GM12878 (cell line): ENCODE measurements at regions not wholly inside any gene's neighbourhood (a gene's known extent, or its start where the extent isn't known, plus 50 kb on each side); places are given as distances from the start of the nearest gene placed in this dataset.

Experiments used
- ATAC-seq: fragments of 200-7000 bp; cut with Tn5 transposase; 3 replicates; pipeline ENCODE4 v1.9.1; 2020; ENCODE audit warnings: mild to moderate bottlenecking, moderate library complexity
- BruUV-seq: library from RNA; stranded (reverse); fragments of 400-500 nt; replicated peaks from 2 replicates; lab custom pipeline; 2021; lab: Mats Ljungman, UMichigan
- CTCF ChIA-PET: fragments of 300-600 bp; sonication (Branson Sonifier 250); formaldehyde crosslinking; extraction: SDS; loops from one replicate; lab custom pipeline; 2021; ENCODE audit warnings: inconsistent platforms; lab: Yijun Ruan, JAX
- POLR2A ChIA-PET: fragments of 350-600 bp; formaldehyde crosslinking; extraction: SDS; loops from one replicate; lab custom pipeline; 2021; ENCODE audit warnings: inconsistent platforms; lab: Charles Lee
- RAD21 ChIA-PET: fragments of 300-600 bp; sonication (Branson Sonifier 250); formaldehyde crosslinking; loops from one replicate; lab custom pipeline; 2023; ENCODE audit warnings: antibody characterized with exemption; ENCODE audit not compliant: unreplicated experiment; lab: Charles Lee
- SMC1A ChIA-PET: fragments of 300-600 bp; sonication (Branson Sonifier 250); formaldehyde crosslinking; loops from one replicate; lab custom pipeline; 2023; ENCODE audit not compliant: unreplicated experiment, uncharacterized antibody; lab: Charles Lee
- DNase-seq: peaks from one replicate; pipeline ENCODE4 v3.0.0-alpha.2; 2011; ENCODE audit warnings: low read depth, low spot score
- FAIRE-seq: peaks from 3 replicates; lab custom pipeline; 2011; peaks lifted over from hg19 to GRCh38; lab: Jason Lieb, UNC
- H2AFZ ChIP-seq: 2 replicates; pipeline ENCODE4 v1.6.0; 2011; ENCODE audit warnings: low read depth, low read length, control low read depth; ENCODE audit not compliant: control insufficient read depth
- H3K27ac ChIP-seq: 2 replicates; pipeline ENCODE4 v1.5.1; 2011; ENCODE audit warnings: control low read depth; ENCODE audit not compliant: control insufficient read depth, insufficient read depth
- H3K27me3 ChIP-seq, 2 experiments: replicated peaks in 1 of 2; 2 replicates each; pipeline versions ENCODE4 v1.6.0 to v1.6.1; 2011; ENCODE audit warnings: low read length in 1 of 2; ENCODE audit not compliant: control insufficient read depth in 2 of 2, insufficient read depth in 2 of 2
- H3K36me3 ChIP-seq, 2 experiments: 2 replicates each; pipeline ENCODE4 v1.5.1; 2011; ENCODE audit warnings: low read length in 1 of 2; ENCODE audit not compliant: control insufficient read depth in 2 of 2, insufficient read depth in 2 of 2
- H3K4me1 ChIP-seq: 2 replicates; pipeline ENCODE4 v1.6.1; 2011; ENCODE audit warnings: mild to moderate bottlenecking, low read length, moderate library complexity, mixed read lengths; ENCODE audit not compliant: control insufficient read depth, insufficient read depth
- H3K4me2 ChIP-seq: 2 replicates; pipeline ENCODE4 v1.6.0; 2011; ENCODE audit warnings: control low read depth; ENCODE audit not compliant: control insufficient read depth, insufficient read depth
- H3K4me3 ChIP-seq: fragments of 200-600 bp; sonication (generic); 2 replicates; pipeline ENCODE4 v1.5.1; 2016
- H3K79me2 ChIP-seq: 2 replicates; pipeline ENCODE4 v1.6.0; 2011; ENCODE audit warnings: low read length; ENCODE audit not compliant: control insufficient read depth, insufficient read depth
- H3K9ac ChIP-seq: 2 replicates; pipeline ENCODE4 v1.8.0; 2011; ENCODE audit warnings: low read length, control low read depth, mixed read lengths; ENCODE audit not compliant: control insufficient read depth, insufficient read depth
- H3K9me3 ChIP-seq: replicated peaks from 3 replicates; pipeline ENCODE4 v1.5.1; 2011; ENCODE audit warnings: mild to moderate bottlenecking, low read length; ENCODE audit not compliant: control insufficient read depth, insufficient read depth
- H4K20me1 ChIP-seq: 2 replicates; pipeline ENCODE4 v1.6.0; 2011; ENCODE audit not compliant: control insufficient read depth, insufficient read depth
- CBFB ChIP-seq: IDR thresholded peaks from 2 replicates; pipeline ENCODE4 v1.6.1; 2016; ENCODE audit warnings: antibody characterized with exemption, low read depth
- CBX5 ChIP-seq: sonication (generic); IDR thresholded peaks from 2 replicates; pipeline ENCODE4 v1.6.1; 2016; ENCODE audit warnings: low read depth, moderate library complexity, mild to moderate bottlenecking, inconsistent platforms
- CHD4 ChIP-seq: fragments of 200-600 bp; sonication (generic); IDR thresholded peaks from 2 replicates; pipeline ENCODE4 v1.6.1; 2016; ENCODE audit warnings: mild to moderate bottlenecking
- GABPA ChIP-seq: IDR thresholded peaks from 2 replicates; pipeline ENCODE4 v1.6.1; 2014; ENCODE audit warnings: antibody characterized with exemption, low read depth, mild to moderate bottlenecking, inconsistent platforms
- HDAC6 ChIP-seq: fragments of 200-600 bp; sonication (generic); IDR thresholded peaks from one replicate; pipeline ENCODE4 v1.8.0; 2017; ENCODE audit warnings: antibody characterized with exemption; ENCODE audit not compliant: unreplicated experiment
- HDGF ChIP-seq: fragments of 450-650 bp; IDR thresholded peaks from 2 replicates; pipeline ENCODE4 v1.6.1; 2016; ENCODE audit warnings: antibody characterized with exemption
- IRF4 ChIP-seq: IDR thresholded peaks from 2 replicates; pipeline ENCODE4 v1.6.1; 2011; ENCODE audit warnings: low read depth, low read length
- MTA2 ChIP-seq: fragments of 450-650 bp; IDR thresholded peaks from 2 replicates; pipeline ENCODE4 v1.6.1; 2016; ENCODE audit warnings: low read depth, mild to moderate bottlenecking, moderate library complexity
- MYB ChIP-seq: fragments of 150-350 bp; IDR thresholded peaks from 2 replicates; pipeline ENCODE4 v1.6.1; 2014; ENCODE audit warnings: mild to moderate bottlenecking, low read depth, low read length, borderline replicate concordance
- NFYA ChIP-seq: IDR thresholded peaks from 2 replicates; pipeline ENCODE4 v1.6.1; 2011; ENCODE audit warnings: low read depth, mild to moderate bottlenecking, low read length, improper control_type of control experiment, borderline replicate concordance
- POU2F2 ChIP-seq: IDR thresholded peaks from 3 replicates; pipeline ENCODE4 v1.6.1; 2011; ENCODE audit warnings: low read depth, mild to moderate bottlenecking, low read length, borderline replicate concordance
- RAD21 ChIP-seq: IDR thresholded peaks from 2 replicates; pipeline ENCODE4 v1.6.1; 2011; ENCODE audit warnings: mild to moderate bottlenecking, low read depth, low read length, moderate library complexity; ENCODE audit not compliant: insufficient read depth
- SP1 ChIP-seq: IDR thresholded peaks from one replicate; pipeline ENCODE4 v1.6.1; 2011; ENCODE audit warnings: low read depth, low read length
- SPI1 ChIP-seq: IDR thresholded peaks from 2 replicates; pipeline ENCODE4 v1.6.1; 2011; ENCODE audit warnings: low read depth, mild to moderate bottlenecking, low read length, moderate library complexity, borderline replicate concordance; ENCODE audit not compliant: insufficient read depth
- SREBF1 ChIP-seq: IDR thresholded peaks from 2 replicates; pipeline ENCODE4 v1.6.1; 2012; ENCODE audit warnings: mild to moderate bottlenecking, low read length
- TAF1 ChIP-seq: IDR thresholded peaks from 2 replicates; pipeline ENCODE4 v1.6.1; 2011; ENCODE audit warnings: mild to moderate bottlenecking, low read depth, low read length, borderline replicate concordance
- WRNIP1 ChIP-seq: IDR thresholded peaks from 2 replicates; pipeline ENCODE4 v1.6.1; 2011; ENCODE audit warnings: low read depth, low read length, improper control_type of control experiment, borderline replicate concordance
- ZNF207 ChIP-seq: fragments of 450-650 bp; IDR thresholded peaks from 2 replicates; pipeline ENCODE4 v1.6.1; 2014; ENCODE audit warnings: antibody characterized with exemption, mild to moderate bottlenecking, borderline replicate concordance
- ZNF384 ChIP-seq: IDR thresholded peaks from 2 replicates; pipeline ENCODE4 v1.6.1; 2012; ENCODE audit warnings: low read depth, mild to moderate bottlenecking, low read length, improper control_type of control experiment, borderline replicate concordance
- WGBS: methylation state at CpG from one replicate; pipeline ENCODE4 v1.1.6; 2016; ENCODE audit warnings: low lambda C conversion rate; ENCODE audit not compliant: insufficient replicate concordance, insufficient coverage; ENCODE audit errors: missing lambda C conversion rate; 5-methylcytosine and 5-hydroxymethylcytosine counted together
- in situ Hi-C: fragments of 300-500 bp; cut with MboI; formaldehyde crosslinking; loops from 9 replicates; pipeline ENCODE4 v1.14.3; 2018; ENCODE audit warnings: mixed read lengths
- intact Hi-C: fragments of 100-400 bp; cut with micrococcal nuclease; formaldehyde crosslinking; loops from one replicate; pipeline ENCODE4 v1.14.2; 2022; ENCODE audit not compliant: unreplicated experiment
- TF ChIP-seq, protein P1 (sequence below): fragments of 450-650 bp; IDR thresholded peaks from 2 replicates; pipeline ENCODE4 v1.6.1; 2017; ENCODE audit warnings: mild to moderate bottlenecking, moderate library complexity
- TF ChIP-seq, protein P2 (sequence below): fragments of 450-650 bp; IDR thresholded peaks from 2 replicates; pipeline ENCODE4 v1.6.1; 2017; ENCODE audit warnings: borderline replicate concordance

DNA sequence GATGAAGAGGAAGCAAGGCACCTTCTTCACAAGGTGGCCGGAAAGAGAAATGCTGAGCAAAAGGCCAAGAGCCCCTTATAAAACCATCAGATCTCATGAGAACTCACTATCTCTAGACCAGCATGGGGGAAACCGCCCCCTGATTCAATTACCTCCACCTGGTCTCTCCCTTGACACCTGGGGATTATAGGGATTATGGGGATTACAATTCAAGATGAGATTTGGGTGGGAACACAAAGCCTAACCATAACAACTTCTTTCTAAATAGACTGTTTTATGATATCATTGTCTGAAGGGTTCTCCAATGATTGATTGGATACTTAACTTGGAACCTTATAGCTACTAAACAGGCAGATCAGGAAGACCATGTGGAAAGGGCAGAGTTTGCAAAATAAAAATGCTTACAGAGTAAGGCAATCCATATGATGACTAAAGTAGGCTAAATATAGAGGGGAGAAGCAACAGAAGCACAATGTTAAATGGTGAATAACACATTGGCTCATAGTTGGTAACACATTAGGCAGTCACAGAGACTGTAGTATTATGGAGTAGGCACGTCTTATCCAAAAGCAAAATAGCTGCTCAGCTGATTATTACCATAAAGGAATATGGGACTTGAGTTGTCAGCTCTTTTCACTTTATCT is 179.0 kb downstream of the BARD1 start (continued):
- TF ChIP-seq ZNF384 = no peak
- TF ChIP-seq SP1 = no peak
- no peak for TF ChIP-seq WRNIP1
- TF ChIP-seq SPI1 = no peak
- no peak for TF ChIP-seq HDAC6
- no peak for TF ChIP-seq HDGF

DNA sequence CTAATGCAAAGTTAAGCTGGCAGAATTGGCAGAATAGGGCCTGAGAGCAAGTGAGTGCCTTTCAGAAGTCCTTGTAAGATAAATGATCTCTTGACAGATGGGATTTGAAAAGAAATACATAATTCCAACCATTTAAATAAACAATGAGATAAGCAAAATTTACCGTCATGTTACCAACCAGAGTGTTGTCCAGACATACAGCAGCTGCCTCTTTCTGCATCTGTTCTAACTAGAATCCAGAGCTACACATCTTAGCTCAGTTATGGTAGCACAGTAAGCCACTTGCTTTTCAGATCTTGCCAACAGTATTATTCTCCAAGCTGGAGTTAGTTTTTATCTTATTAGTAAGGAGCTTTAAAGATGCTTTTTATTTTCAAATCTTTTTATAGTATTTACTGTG is 179.6 kb downstream of the BARD1 start:
- Histone ChIP-seq H4K20me1 (no peaks in the 10 kb centered on the region), H3K27ac (no peak overlapping the region), H3K4me3 (no peak overlapping the region), H2AFZ (no peak overlapping the region), H3K36me3 (no peaks in the 10 kb centered on the region), H3K79me2 (no peaks in the 10 kb centered on the region), H3K4me1 (no peaks in the 10 kb centered on the region), H3K27me3 (no peaks in the 10 kb centered on the region), H3K9me3 (no peaks in the 10 kb centered on the region), H3K4me2 (no peak overlapping the region), H3K9ac (no peak overlapping the region)
- ChIA-PET RAD21 (no interaction called here), SMC1A (interaction anchor here (0.6 kb wide), 1 partner anchor 67 kb away, joined by 3 read pairs; no protein-coding TSS in a partner anchor), POLR2A (no interaction called here), CTCF (interaction anchor here (1.5 kb wide), 1 partner anchor 17 kb away, joined by 4 read pairs; no protein-coding TSS in a partner anchor)
- no peak for ATAC-seq
- no TSS peak for BruUV-seq
- FAIRE-seq = no peak
- in situ Hi-C loops (no loop called here), intact Hi-C loops (no loop called here)
- 52% methylated on average over 1 of the region's 1 CpG for WGBS
- DNase-seq = no peak
- TF ChIP-seq NFYA = no peak
- TF ChIP-seq MYB = no peak
- TF ChIP-seq POU2F2 = no peak
- no peak for TF ChIP-seq MTA2
- no peak for TF ChIP-seq CHD4
- TF ChIP-seq, protein P1, sequence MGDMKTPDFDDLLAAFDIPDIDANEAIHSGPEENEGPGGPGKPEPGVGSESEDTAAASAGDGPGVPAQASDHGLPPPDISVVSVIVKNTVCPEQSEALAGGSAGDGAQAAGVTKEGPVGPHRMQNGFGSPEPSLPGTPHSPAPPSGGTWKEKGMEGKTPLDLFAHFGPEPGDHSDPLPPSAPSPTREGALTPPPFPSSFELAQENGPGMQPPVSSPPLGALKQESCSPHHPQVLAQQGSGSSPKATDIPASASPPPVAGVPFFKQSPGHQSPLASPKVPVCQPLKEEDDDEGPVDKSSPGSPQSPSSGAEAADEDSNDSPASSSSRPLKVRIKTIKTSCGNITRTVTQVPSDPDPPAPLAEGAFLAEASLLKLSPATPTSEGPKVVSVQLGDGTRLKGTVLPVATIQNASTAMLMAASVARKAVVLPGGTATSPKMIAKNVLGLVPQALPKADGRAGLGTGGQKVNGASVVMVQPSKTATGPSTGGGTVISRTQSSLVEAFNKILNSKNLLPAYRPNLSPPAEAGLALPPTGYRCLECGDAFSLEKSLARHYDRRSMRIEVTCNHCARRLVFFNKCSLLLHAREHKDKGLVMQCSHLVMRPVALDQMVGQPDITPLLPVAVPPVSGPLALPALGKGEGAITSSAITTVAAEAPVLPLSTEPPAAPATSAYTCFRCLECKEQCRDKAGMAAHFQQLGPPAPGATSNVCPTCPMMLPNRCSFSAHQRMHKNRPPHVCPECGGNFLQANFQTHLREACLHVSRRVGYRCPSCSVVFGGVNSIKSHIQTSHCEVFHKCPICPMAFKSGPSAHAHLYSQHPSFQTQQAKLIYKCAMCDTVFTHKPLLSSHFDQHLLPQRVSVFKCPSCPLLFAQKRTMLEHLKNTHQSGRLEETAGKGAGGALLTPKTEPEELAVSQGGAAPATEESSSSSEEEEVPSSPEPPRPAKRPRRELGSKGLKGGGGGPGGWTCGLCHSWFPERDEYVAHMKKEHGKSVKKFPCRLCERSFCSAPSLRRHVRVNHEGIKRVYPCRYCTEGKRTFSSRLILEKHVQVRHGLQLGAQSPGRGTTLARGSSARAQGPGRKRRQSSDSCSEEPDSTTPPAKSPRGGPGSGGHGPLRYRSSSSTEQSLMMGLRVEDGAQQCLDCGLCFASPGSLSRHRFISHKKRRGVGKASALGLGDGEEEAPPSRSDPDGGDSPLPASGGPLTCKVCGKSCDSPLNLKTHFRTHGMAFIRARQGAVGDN = no peak
- TF ChIP-seq RAD21 = no peak
- TF ChIP-seq, protein P2, sequence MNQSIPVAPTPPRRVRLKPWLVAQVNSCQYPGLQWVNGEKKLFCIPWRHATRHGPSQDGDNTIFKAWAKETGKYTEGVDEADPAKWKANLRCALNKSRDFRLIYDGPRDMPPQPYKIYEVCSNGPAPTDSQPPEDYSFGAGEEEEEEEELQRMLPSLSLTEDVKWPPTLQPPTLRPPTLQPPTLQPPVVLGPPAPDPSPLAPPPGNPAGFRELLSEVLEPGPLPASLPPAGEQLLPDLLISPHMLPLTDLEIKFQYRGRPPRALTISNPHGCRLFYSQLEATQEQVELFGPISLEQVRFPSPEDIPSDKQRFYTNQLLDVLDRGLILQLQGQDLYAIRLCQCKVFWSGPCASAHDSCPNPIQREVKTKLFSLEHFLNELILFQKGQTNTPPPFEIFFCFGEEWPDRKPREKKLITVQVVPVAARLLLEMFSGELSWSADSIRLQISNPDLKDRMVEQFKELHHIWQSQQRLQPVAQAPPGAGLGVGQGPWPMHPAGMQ = no peak
- TF ChIP-seq IRF4 = no peak
- no peak for TF ChIP-seq GABPA
- no peak for TF ChIP-seq ZNF207
- TF ChIP-seq CBFB = no peak
- TF ChIP-seq CBX5 = no peak
- TF ChIP-seq SREBF1 = no peak
- no peak for TF ChIP-seq TAF1
